Suprapubic skin (tissue), 4 donors: ENCODE measurements at regions not wholly inside any gene's neighbourhood (a gene's known extent, or its start where the extent isn't known, plus 50 kb on each side); places are given as distances from the start of the nearest gene placed in this dataset.

ENCODE experiments used
- DNase-seq, 2 donors: peaks; one replicate each; pipeline ENCODE4 v3.0.0-alpha.2; 2019; ENCODE audit warnings: low spot score in 2 of 2
- H3K27ac ChIP-seq: fragments of 200-600 bp; sonication (generic); one replicate; pipeline ENCODE4 v1.5.1; 2019
- H3K27me3 ChIP-seq: fragments of 200-600 bp; sonication (generic); one replicate; pipeline ENCODE4 v1.5.1; 2019
- H3K36me3 ChIP-seq: fragments of 200-600 bp; sonication (generic); one replicate; pipeline ENCODE4 v1.5.1; 2019
- H3K4me1 ChIP-seq: fragments of 200-600 bp; sonication (generic); one replicate; pipeline ENCODE4 v1.5.1; 2019
- H3K4me3 ChIP-seq: fragments of 200-600 bp; sonication (generic); one replicate; pipeline ENCODE4 v1.5.1; 2019; ENCODE audit warnings: mild to moderate bottlenecking
- H3K9me3 ChIP-seq: fragments of 200-600 bp; sonication (generic); one replicate; pipeline ENCODE4 v1.5.1; 2019
- CTCF ChIP-seq, 2 donors: fragments of 200-600 bp in 1 of 2; fragments of 450-650 bp in 1 of 2; sonication (generic) in 1 of 2; IDR thresholded peaks; one replicate each; pipeline ENCODE4 v1.5.1; 2016 to 2019; ENCODE audit warnings: antibody characterized with exemption in 2 of 2, mild to moderate bottlenecking in 1 of 2, moderate library complexity in 1 of 2
- EP300 ChIP-seq: sonication (generic); formaldehyde crosslinking; IDR thresholded peaks from one replicate; pipeline ENCODE4 v1.6.1; 2017; ENCODE audit warnings: antibody characterized with exemption
- POLR2A ChIP-seq, 2 donors: fragments of 450-650 bp; IDR thresholded peaks; one replicate each; pipeline ENCODE4 v1.6.1; 2017; ENCODE audit warnings: antibody characterized with exemption in 2 of 2, mild to moderate bottlenecking in 2 of 2, moderate library complexity in 2 of 2
- POLR2AphosphoS5 ChIP-seq, 3 donors: sonication (generic); formaldehyde crosslinking; IDR thresholded peaks; one replicate each; pipeline ENCODE4 v1.6.1; 2017; ENCODE audit warnings: antibody characterized with exemption in 3 of 3
- WGBS: methylation state at CpG from one replicate; pipeline ENCODE4 v1.1.5; 2018; 5-methylcytosine and 5-hydroxymethylcytosine counted together

DNA sequence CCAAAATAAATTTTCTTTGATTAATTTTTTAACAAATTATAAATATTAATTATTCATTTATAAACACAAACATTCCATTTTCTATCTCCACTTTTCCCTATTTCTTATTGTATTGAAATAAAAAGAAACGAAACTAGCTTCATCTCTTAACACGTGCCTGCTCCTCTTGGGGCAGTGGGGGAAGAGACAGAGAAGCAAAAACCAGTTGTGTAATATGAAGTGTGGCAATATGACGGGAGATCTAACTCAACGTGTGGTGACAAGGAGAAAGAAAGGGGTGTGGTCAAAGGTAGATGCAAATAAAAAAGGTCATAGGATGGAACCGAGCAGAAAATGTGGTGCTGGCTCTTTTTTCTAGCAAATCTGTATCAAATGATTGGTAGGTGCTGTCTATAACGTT, 106.9 kb upstream of the SLC8A1 start:
- DNase-seq, result no peak
- Histone ChIP-seq H3K4me1 (no peaks in the 10 kb centered on the region), H3K4me3 (no peak overlapping the region), H3K27ac (no peak overlapping the region), H3K36me3 (no peaks in the 10 kb centered on the region), H3K27me3 (no peaks in the 10 kb centered on the region), H3K9me3 (no peaks in the 10 kb centered on the region)
- WGBS, result 72% methylated on average over 6 of the region's 6 CpGs
- no peak for TF ChIP-seq EP300
- no peak for TF ChIP-seq CTCF (IDR thresholded peaks at IDR 0.05)
- no peak for TF ChIP-seq POLR2A (IDR thresholded peaks at IDR 0.05)
- no peak for TF ChIP-seq POLR2AphosphoS5 (IDR thresholded peaks at IDR 0.05)

DNA sequence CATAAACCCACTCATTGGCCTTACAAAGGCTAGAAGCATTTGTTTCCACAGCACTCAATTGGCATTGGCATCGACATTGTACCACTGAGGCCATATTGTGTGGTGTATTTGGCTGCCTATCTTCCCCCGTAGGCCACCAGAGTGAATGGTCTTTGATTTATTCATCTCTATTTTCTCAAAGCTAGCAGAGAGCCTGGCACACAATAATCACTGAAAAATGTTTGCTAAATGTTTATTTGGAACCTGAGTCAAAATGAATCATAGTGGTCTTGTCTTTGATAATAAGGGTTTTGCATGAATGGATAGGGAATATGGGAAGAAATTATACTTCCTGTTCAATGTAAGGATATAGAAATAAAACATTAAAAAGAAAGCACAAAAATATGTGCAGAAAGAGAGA, 107.3 kb upstream of the SLC8A1 start:
- Histone ChIP-seq H3K36me3 (no peaks in the 10 kb centered on the region), H3K4me1 (no peaks in the 10 kb centered on the region), H3K9me3 (no peaks in the 10 kb centered on the region), H3K27ac (no peak overlapping the region), H3K27me3 (no peaks in the 10 kb centered on the region), H3K4me3 (no peak overlapping the region)
- 95% methylated on average over 2 of the region's 2 CpGs for WGBS
- no peak for TF ChIP-seq POLR2AphosphoS5 (IDR thresholded peaks at IDR 0.05)
- TF ChIP-seq EP300, result no peak
- no peak for TF ChIP-seq CTCF (IDR thresholded peaks at IDR 0.05)
- no peak for TF ChIP-seq POLR2A (IDR thresholded peaks at IDR 0.05)
- DNase-seq, result no peak

DNA sequence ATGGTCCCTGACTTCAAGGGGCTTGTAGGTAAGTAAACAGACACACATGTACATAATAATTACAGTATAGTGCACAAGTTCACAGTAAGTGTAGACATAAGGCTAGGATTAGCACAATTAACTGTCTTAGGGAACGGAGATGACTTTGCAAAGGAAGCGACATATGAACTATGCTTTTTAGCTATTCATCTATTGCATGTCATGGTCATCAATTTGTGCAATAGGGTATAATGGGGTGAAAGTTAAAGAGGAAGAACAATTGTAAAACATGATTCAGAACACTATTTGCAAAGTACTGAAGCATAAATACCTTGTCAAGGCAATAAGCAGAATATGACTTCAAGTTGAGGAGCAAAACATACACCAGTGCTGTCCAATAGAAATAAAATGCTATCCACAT, 112.3 kb upstream of the SLC8A1 start:
- Histone ChIP-seq H3K27ac (no peak overlapping the region), H3K9me3 (no peaks in the 10 kb centered on the region), H3K36me3 (no peaks in the 10 kb centered on the region), H3K27me3 (no peaks in the 10 kb centered on the region), H3K4me3 (no peak overlapping the region), H3K4me1 (no peaks in the 10 kb centered on the region)
- no peak for DNase-seq
- WGBS, result 96% methylated on average over 2 of the region's 2 CpGs
- TF ChIP-seq POLR2A (IDR thresholded peaks at IDR 0.05), result no peak
- TF ChIP-seq POLR2AphosphoS5 (IDR thresholded peaks at IDR 0.05), result no peak
- no peak for TF ChIP-seq EP300
- no peak for TF ChIP-seq CTCF (IDR thresholded peaks at IDR 0.05)

DNA sequence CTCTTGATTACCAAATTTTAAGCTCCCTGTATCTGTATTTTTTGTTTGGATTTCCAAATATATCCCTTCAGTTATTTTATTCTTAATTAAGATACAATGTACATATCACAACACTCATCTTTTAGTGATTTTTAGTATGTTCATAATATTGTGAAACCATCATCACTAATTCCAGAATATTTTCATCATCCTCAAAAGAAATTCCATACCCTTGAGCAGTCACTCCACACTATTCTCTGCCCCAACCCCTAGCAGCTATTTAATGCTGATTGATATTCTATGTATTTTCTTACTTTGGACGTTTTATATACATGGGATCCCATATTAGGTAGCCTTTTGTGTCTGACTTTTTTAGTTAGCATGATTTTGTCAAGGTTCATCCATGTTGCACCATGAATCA, 127.4 kb upstream of the SLC8A1 start:
- TF ChIP-seq POLR2AphosphoS5 (IDR thresholded peaks at IDR 0.05) (no peak), POLR2A (IDR thresholded peaks at IDR 0.05) (no peak), CTCF (IDR thresholded peaks at IDR 0.05) (no peak), EP300 (no peak)
- H3K36me3 ChIP-seq, result no peaks in the 10 kb centered on the region
- no peak overlapping the region for H3K27ac ChIP-seq
- WGBS, result 73% methylated on average over 1 of the region's 1 CpG
- H3K4me3 ChIP-seq, result no peak overlapping the region
- DNase-seq, result no peak
- no peaks in the 10 kb centered on the region for H3K9me3 ChIP-seq
- no peaks in the 10 kb centered on the region for H3K27me3 ChIP-seq
- no peaks in the 10 kb centered on the region for H3K4me1 ChIP-seq

DNA sequence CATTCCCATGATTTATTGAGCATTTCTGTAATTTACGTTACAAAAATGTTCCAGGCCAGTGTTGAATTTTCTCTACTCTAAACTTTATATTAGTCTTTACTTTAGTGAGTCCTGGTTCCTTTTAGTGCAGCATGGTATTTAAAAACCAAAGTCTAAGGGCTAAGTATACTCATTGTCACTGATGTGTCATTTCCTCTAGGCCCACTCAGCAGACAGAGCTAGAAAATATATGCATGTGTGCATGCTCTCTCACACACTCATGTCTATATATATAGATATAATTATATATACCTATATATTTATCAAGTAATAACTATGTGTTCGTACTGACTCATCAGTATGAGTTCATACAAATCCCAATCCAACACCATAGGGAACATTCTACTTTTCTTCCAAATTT, 132.5 kb upstream of the SLC8A1 start:
- Histone ChIP-seq H3K9me3 (no peaks in the 10 kb centered on the region), H3K36me3 (no peaks in the 10 kb centered on the region), H3K27me3 (no peaks in the 10 kb centered on the region), H3K4me3 (no peak overlapping the region), H3K4me1 (no peaks in the 10 kb centered on the region), H3K27ac (no peak overlapping the region)
- 91% methylated on average over 2 of the region's 2 CpGs for WGBS
- no peak for TF ChIP-seq POLR2AphosphoS5 (IDR thresholded peaks at IDR 0.05)
- DNase-seq, result no peak

DNA sequence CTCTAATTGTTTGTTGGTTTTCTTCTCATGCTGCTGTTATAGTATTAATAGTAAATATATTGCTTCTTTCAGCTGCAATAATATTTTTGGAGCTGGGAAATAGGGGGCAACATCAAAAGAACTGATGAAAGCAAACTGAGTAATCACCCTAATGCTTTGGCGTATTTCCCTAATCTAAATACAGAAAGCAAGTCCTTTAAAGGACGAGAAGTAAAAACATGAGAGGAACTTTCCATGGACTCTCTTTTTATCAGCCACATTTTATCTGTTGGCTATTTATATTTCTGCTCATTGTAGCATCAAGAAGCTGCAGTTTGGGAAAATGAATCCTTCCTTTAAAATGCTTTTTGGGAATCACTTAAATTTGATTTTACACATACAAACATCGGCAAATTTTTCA, 139.9 kb upstream of the SLC8A1 start:
- no peak for DNase-seq
- no peaks in the 10 kb centered on the region for H3K9me3 ChIP-seq

More for the DNA sequence above, 139.9 kb upstream of the SLC8A1 start:
- no peak overlapping the region for H3K27ac ChIP-seq
- TF ChIP-seq POLR2A (IDR thresholded peaks at IDR 0.05) (no peak), EP300 (no peak), CTCF (IDR thresholded peaks at IDR 0.05) (no peak), POLR2AphosphoS5 (IDR thresholded peaks at IDR 0.05) (no peak)
- H3K4me1 ChIP-seq, result no peaks in the 10 kb centered on the region
- no peaks in the 10 kb centered on the region for H3K36me3 ChIP-seq
- WGBS, result 70% methylated on average over 3 of the region's 3 CpGs
- no peaks in the 10 kb centered on the region for H3K27me3 ChIP-seq
- H3K4me3 ChIP-seq, result no peak overlapping the region
